Esophagus (tissue), 2 donors: ENCODE measurements at regions not wholly inside any gene's neighbourhood (a gene's known extent, or its start where the extent isn't known, plus 50 kb on each side); places are given as distances from the start of the nearest gene placed in this dataset.
"Not testable (repeated sequence)": the region's sequence is repeated elsewhere in the genome, so short reads cannot be mapped to it uniquely, and the experiment has no call there.

Source experiments
- H3K27ac ChIP-seq, 2 donors: one replicate each; pipeline ENCODE4 v1.5.1; 2013; ENCODE audit warnings: low read depth in 2 of 2, mild to moderate bottlenecking in 2 of 2, inconsistent platforms in 1 of 2, low read length in 1 of 2, moderate library complexity in 1 of 2
- H3K27me3 ChIP-seq, 2 donors: one replicate each; pipeline ENCODE4 v1.6.1; 2013; ENCODE audit warnings: low read length in 2 of 2, control low read depth in 1 of 2, mild to moderate bottlenecking in 1 of 2; ENCODE audit not compliant: insufficient read depth in 2 of 2, control insufficient read depth in 1 of 2
- H3K36me3 ChIP-seq, 2 donors: one replicate each; pipeline ENCODE4 v1.6.1; 2013; ENCODE audit warnings: low read length in 1 of 2; ENCODE audit not compliant: control insufficient read depth in 2 of 2, insufficient read depth in 2 of 2
- H3K4me1 ChIP-seq, 2 donors: one replicate each; pipeline ENCODE4 v1.6.1; 2013; ENCODE audit warnings: low read length in 1 of 2; ENCODE audit not compliant: control insufficient read depth in 2 of 2, insufficient read depth in 2 of 2
- H3K4me3 ChIP-seq, 2 donors: one replicate each; pipeline ENCODE4 v1.5.1; 2013; ENCODE audit warnings: low read length in 2 of 2, mild to moderate bottlenecking in 2 of 2, low read depth in 1 of 2, moderate library complexity in 1 of 2
- H3K9me3 ChIP-seq, 2 donors: one replicate each; pipeline ENCODE4 v1.6.1; 2013; ENCODE audit warnings: mild to moderate bottlenecking in 2 of 2, low read depth in 1 of 2, low read length in 1 of 2, moderate library complexity in 1 of 2; ENCODE audit not compliant: control insufficient read depth in 2 of 2, insufficient read depth in 1 of 2
- WGBS, 2 donors: extraction: QIAGEN DNeasy Blood & Tissue Kit; methylation state at CpG; one replicate each; pipeline ENCODE4 v1.1.7; 2013; 5-methylcytosine and 5-hydroxymethylcytosine counted together
- donor health status: healthy with polysubstance abuse.
- donor health status: Bipolar disorder and iron deficiency.

DNA sequence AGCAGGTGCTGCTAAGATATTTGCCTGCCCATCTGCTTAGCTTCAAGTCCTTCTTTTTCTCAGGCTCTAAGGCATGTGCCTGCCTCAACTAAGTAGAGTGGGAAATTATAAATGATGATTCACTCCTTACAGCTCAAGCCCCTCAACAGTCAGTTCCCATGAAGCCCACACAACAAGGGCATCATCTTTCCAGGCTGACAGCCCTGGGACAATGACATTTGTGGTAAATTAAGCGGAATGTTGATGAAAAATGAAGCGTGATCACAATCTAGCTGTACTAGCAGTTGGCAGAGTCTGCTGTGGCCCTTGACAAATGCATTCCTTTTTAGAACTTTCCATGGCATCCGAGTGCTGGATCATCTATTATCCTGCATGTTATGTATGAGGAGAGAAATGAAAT lies 548.6 kb downstream of the KIF4B start:
- H3K4me3 ChIP-seq = no peak overlapping the region
- no peaks in the 10 kb centered on the region for H3K4me1 ChIP-seq
- H3K27me3 ChIP-seq = no peaks in the 10 kb centered on the region
- H3K27ac ChIP-seq = no peak overlapping the region
- H3K9me3 ChIP-seq = no peaks in the 10 kb centered on the region
- H3K36me3 ChIP-seq = no peaks in the 10 kb centered on the region
- 74 to 76% methylated on average over 3 of the region's 3 CpGs for WGBS, 2 donors

- Histone ChIP-seq H3K27ac (no peak overlapping the region), H3K36me3 (no peaks in the 10 kb centered on the region), H3K27me3 (no peaks in the 10 kb centered on the region), H3K9me3 (no peaks in the 10 kb centered on the region), H3K4me3 (no peak overlapping the region), H3K4me1 (no peaks in the 10 kb centered on the region)
- WGBS, 2 donors = 74 to 87% methylated on average over 12 of the region's 12 CpGs
These were observed 551.0 kb downstream of the KIF4B start for GRCh38 chr5:155564541-155564940.

DNA sequence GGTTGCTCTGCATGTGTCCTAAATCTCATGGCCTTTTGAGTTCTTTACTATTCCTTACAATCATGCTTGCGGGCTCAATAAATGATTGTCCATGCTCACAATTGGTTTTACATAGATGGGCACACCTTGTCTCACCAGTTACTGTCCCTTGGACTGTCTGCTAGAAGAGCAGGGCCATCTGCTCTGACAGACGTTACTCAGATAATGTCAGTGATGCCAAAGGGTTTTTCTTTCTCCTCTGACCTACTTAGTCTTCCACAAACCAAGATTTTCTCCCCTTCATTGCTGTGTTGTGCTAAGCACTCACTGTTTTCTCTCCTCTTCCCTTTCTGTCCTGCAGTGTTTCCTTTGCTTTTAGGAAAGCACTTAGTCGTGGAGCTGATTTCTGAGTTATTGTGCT lies 562.3 kb downstream of the KIF4B start:
- Histone ChIP-seq H3K4me1 (no peaks in the 10 kb centered on the region), H3K4me3 (no peak overlapping the region), H3K27ac (no peak overlapping the region), H3K9me3 (no peaks in the 10 kb centered on the region), H3K36me3 (no peaks in the 10 kb centered on the region), H3K27me3 (no peaks in the 10 kb centered on the region)
- 44 to 55% methylated on average over 3 of the region's 3 CpGs for WGBS, 2 donors

DNA sequence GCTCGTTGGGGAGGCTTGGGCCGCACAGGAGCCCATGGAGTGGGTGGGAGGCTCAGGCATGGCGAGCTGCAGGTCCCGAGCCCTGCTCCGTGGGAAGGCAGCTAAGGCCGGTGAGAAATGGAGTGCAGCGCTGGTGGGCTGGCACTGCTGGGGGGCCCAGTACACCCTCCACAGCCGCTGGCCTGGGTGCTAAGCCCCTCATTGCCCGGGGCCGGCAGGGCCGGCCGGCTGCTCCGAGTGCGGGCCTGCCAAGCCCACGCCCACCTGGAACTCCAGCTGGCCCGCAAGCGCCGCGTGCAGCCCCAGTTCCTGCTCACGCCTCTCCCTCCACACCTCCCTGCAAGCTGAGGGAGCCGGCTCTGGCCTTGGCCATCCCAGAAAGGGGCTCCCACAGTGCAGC lies 573.3 kb downstream of the KIF4B start:
- not testable (repeated sequence) for H3K9me3 ChIP-seq, H3K4me3 ChIP-seq, H3K27ac ChIP-seq, H3K4me1 ChIP-seq, H3K27me3 ChIP-seq, H3K36me3 ChIP-seq
- 95% methylated on average over 11 to 21 of the region's 21 CpGs for WGBS, 2 donors

DNA sequence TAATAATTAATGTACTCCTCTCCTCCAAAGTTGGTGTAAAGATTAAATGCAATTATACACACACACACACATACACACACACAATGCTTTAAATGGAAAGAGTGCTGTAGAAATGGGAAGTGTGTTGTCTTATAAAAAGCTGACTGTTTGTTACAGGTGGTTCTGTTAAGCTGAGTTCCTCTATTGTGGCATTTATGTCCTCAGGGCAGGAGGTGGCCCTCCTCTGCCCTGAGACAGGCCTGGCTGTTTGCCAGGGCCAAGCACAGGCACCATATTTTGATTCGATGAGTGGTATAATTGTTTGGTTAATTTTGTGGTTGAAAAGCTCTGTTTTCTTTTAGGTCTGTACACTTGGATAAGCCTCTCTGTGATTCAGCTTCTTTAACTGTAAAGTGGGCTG lies 573.9 kb downstream of the KIF4B start:
- H3K36me3 ChIP-seq = no peaks in the 10 kb centered on the region
- WGBS, 2 donors = 14 to 24% methylated on average over 1 of the region's 1 CpG
- H3K27me3 ChIP-seq = no peaks in the 10 kb centered on the region
- no peak overlapping the region for H3K4me3 ChIP-seq
- no peaks in the 10 kb centered on the region for H3K9me3 ChIP-seq
- no peaks in the 10 kb centered on the region for H3K4me1 ChIP-seq
- no peak overlapping the region for H3K27ac ChIP-seq

GRCh38 chr5:155591273-155591672 lies 577.7 kb downstream of the KIF4B start:
- 67 to 89% methylated on average over 4 of the region's 4 CpGs for WGBS, 2 donors
- Histone ChIP-seq H3K27me3 (no peaks in the 10 kb centered on the region), H3K4me1 (no peaks in the 10 kb centered on the region)

DNA sequence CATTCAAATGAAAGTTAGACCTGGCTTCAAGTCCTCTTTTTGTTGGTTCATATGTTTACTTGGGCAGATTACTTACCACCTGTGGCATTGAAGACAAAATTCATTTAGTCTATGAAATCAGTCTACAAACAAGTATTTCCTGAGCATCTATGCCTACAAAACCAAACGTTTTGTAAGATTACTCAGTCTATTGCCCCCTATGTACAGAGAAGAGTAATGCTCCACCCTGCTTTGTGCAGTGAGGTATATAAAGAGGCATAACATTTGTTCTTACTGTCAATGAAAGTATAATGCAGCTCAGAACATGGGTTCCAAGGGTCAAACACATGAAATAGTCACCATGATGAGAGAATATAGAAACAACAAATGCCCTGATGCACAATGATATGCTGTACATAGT lies 580.7 kb downstream of the KIF4B start:
- WGBS, 2 donors = 23 to 27% methylated on average over 1 of the region's 1 CpG
- Histone ChIP-seq H3K4me1 (no peaks in the 10 kb centered on the region), H3K4me3 (no peak overlapping the region), H3K27me3 (no peaks in the 10 kb centered on the region), H3K27ac (no peak overlapping the region), H3K9me3 (no peaks in the 10 kb centered on the region), H3K36me3 (no peaks in the 10 kb centered on the region)

More at GRCh38 chr5:155591273-155591672, 577.7 kb downstream of the KIF4B start:
- H3K36me3 ChIP-seq = no peaks in the 10 kb centered on the region
- H3K4me3 ChIP-seq = no peak overlapping the region
- no peaks in the 10 kb centered on the region for H3K9me3 ChIP-seq
- H3K27ac ChIP-seq = no peak overlapping the region

DNA sequence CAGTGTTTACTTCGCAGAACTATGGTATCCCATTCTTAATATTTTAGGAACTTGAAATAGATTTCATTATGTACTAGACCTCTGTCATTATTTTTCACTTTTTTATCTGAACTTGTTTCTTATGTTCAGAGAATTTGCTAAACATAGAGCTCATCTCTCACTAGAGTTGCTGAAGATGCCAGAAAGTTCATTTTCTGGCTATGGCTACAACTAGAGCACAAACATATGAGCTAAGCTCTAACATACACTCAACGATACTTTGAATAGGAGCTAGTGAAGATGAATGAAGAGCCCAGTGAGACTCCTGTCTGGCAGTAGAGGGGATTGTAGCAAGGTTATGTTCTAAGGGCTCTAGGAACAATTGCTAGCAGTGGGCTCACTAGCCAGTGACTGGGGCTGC lies 582.2 kb downstream of the KIF4B start:
- Histone ChIP-seq H3K36me3 (no peaks in the 10 kb centered on the region), H3K9me3 (no peaks in the 10 kb centered on the region), H3K4me3 (no peak overlapping the region), H3K27ac (no peak overlapping the region), H3K27me3 (no peaks in the 10 kb centered on the region), H3K4me1 (no peaks in the 10 kb centered on the region)
- WGBS, 2 donors = 70 to 77% methylated on average over 2 of the region's 2 CpGs

- Histone ChIP-seq H3K36me3 (no peaks in the 10 kb centered on the region), H3K9me3 (no peaks in the 10 kb centered on the region), H3K4me1 (no peaks in the 10 kb centered on the region), H3K4me3 (no peak overlapping the region), H3K27me3 (no peaks in the 10 kb centered on the region), H3K27ac (no peak overlapping the region)
- 70 to 75% methylated on average over 4 of the region's 4 CpGs for WGBS, 2 donors
These were observed 585.0 kb downstream of the KIF4B start for GRCh38 chr5:155598552-155598951.

GRCh38 chr5:155605920-155606319 lies 592.4 kb downstream of the KIF4B start:
- Histone ChIP-seq H3K27ac (no peak overlapping the region), H3K9me3 (no peaks in the 10 kb centered on the region), H3K27me3 (no peaks in the 10 kb centered on the region), H3K36me3 (no peaks in the 10 kb centered on the region), H3K4me3 (no peak overlapping the region), H3K4me1 (no peaks in the 10 kb centered on the region)
- 59 to 73% methylated on average over 1 of the region's 1 CpG for WGBS, 2 donors
